NB4 (cell line): ENCODE measurements at regions not wholly inside any gene's neighbourhood (a gene's known extent, or its start where the extent isn't known, plus 50 kb on each side); places are given as distances from the start of the nearest gene placed in this dataset.

Experiments
- CTCF ChIP-seq: IDR thresholded peaks from one replicate; pipeline ENCODE4 v1.5.1; 2012; ENCODE audit warnings: low read depth, low read length
- MYC ChIP-seq: IDR thresholded peaks from 2 replicates; pipeline ENCODE4 v1.6.1; 2011; ENCODE audit warnings: low read depth, low read length
- POLR2A ChIP-seq: IDR thresholded peaks from 2 replicates; pipeline ENCODE4 v1.6.1; 2011; ENCODE audit warnings: mild to moderate bottlenecking; ENCODE audit not compliant: insufficient read length; ENCODE audit errors: extremely low read depth
- TF ChIP-seq, protein P1 (sequence below): IDR thresholded peaks from 2 replicates; pipeline ENCODE4 v1.6.1; 2011; ENCODE audit warnings: low read depth, low read length

DNA sequence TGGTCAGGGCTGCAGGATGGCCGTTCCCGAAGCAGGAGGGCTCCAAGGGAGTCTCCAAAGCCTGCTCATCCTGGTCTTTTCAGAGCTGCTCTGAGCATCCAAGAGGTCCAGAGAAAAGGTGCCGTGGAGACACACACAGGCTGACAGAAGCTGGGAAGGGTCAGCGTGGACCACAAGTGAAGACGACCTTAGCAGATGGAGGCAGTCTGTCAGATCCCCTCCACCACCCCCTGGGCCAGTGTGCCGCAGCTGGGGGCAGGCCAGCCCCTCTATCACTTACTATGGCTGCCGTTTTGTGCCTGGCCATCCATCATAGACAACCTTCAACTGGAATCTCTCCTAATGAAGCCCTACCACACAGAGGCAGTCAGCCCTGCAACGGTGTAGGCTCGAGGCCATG is 335.1 kb upstream of the RGMA start:
- no peak for TF ChIP-seq POLR2A
- TF ChIP-seq CTCF, result no peak
- TF ChIP-seq, protein P1, sequence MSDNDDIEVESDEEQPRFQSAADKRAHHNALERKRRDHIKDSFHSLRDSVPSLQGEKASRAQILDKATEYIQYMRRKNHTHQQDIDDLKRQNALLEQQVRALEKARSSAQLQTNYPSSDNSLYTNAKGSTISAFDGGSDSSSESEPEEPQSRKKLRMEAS, result no peak
- TF ChIP-seq MYC, result no peak
